ENCODE measurements at regions not wholly inside any gene's neighbourhood (a gene's known extent, or its start where the extent isn't known, plus 50 kb on each side); places are given as distances from the start of the nearest gene placed in this dataset.

- ChIA-PET POLR2A (interaction anchor here (1.2 kb wide), 1 partner anchor 42 kb away, joined by 3 read pairs; no protein-coding TSS in a partner anchor), CTCF (ENCODE audit: unreplicated experiment) (no interaction called here)
- no peak for TF ChIP-seq EZH2phosphoT487 (IDR thresholded peaks at IDR 0.05; ENCODE audit: borderline replicate concordance, low read depth, low read length)
- TF ChIP-seq CTCF (conservative IDR thresholded peaks at IDR 0.05; ENCODE audit: low read length): no peak
- no peaks in the 10 kb centered on the region for H4K20me1 ChIP-seq (ENCODE audit: insufficient read depth, low read length)
- H3K4me2 ChIP-seq (ENCODE audit: low read length): no peak overlapping the region
- peaks cover 21% of the 10 kb centered on the region for H3K4me1 ChIP-seq (ENCODE audit: insufficient read depth, low read length, poor library complexity, severe bottlenecking)
- no peaks in the 10 kb centered on the region for H3K79me2 ChIP-seq (ENCODE audit: insufficient read depth, low read depth, low read length)
- intact Hi-C loops (cut with micrococcal nuclease; ENCODE audit: unreplicated experiment): no loop called here
- H2AFZ ChIP-seq (ENCODE audit: low read length): no peak overlapping the region
- no peak for DNase-seq (ENCODE audit: low spot score)
- no peaks in the 10 kb centered on the region for H3K9me3 ChIP-seq (ENCODE audit: low read length)
- H3K36me3 ChIP-seq (ENCODE audit: insufficient read depth, low read length): no peaks in the 10 kb centered on the region
- H3K4me3 ChIP-seq (ENCODE audit: low read depth, low read length, poor library complexity, severe bottlenecking): no peak overlapping the region
- no peak overlapping the region for H3K27ac ChIP-seq (ENCODE audit: low read depth, low read length, poor library complexity, severe bottlenecking)
- BruUV-seq (replicated peaks): no TSS peak
- no peaks in the 10 kb centered on the region for H3K9me2 ChIP-seq (ENCODE audit: insufficient read depth, low read length)
Measured at GRCh38 chr15:69912116-69912515, 185.6 kb downstream of the TLE3 start.

GRCh38 chr15:69914040-69914439, 183.7 kb downstream of the TLE3 start:
- Histone ChIP-seq H3K79me2 (ENCODE audit: insufficient read depth, low read depth, low read length) (no peaks in the 10 kb centered on the region), H3K4me2 (ENCODE audit: low read length) (no peak overlapping the region), H3K9me2 (ENCODE audit: insufficient read depth, low read length) (no peaks in the 10 kb centered on the region), H3K36me3 (ENCODE audit: insufficient read depth, low read length) (no peaks in the 10 kb centered on the region), H2AFZ (ENCODE audit: low read length) (peak overlapping the region; percentile 82; the same call in 1 of the 2 replicates), H3K4me1 (ENCODE audit: insufficient read depth, low read length, poor library complexity, severe bottlenecking) (peaks cover 19% of the 10 kb centered on the region), H3K27ac (ENCODE audit: low read depth, low read length, poor library complexity, severe bottlenecking) (no peak overlapping the region), H3K4me3 (ENCODE audit: low read depth, low read length, poor library complexity, severe bottlenecking) (no peak overlapping the region), H3K9me3 (ENCODE audit: low read length) (no peaks in the 10 kb centered on the region), H4K20me1 (ENCODE audit: insufficient read depth, low read length) (no peaks in the 10 kb centered on the region)
- no peak for DNase-seq (ENCODE audit: low spot score)
- intact Hi-C loops (cut with micrococcal nuclease; ENCODE audit: unreplicated experiment): no loop called here
- ChIA-PET POLR2A (interaction anchor here (0.7 to 2.3 kb wide), 4 partner anchors 11 to 71 kb away, joined by 3 to 5 read pairs (median 4); no protein-coding TSS in a partner anchor), CTCF (ENCODE audit: unreplicated experiment) (no interaction called here)
- TF ChIP-seq EZH2phosphoT487 (IDR thresholded peaks at IDR 0.05; ENCODE audit: borderline replicate concordance, low read depth, low read length) (no peak), CTCF (conservative IDR thresholded peaks at IDR 0.05; ENCODE audit: low read length) (no peak)
- no TSS peak for BruUV-seq (replicated peaks)

- no peak overlapping the region for H3K4me3 ChIP-seq (ENCODE audit: low read depth, low read length, poor library complexity, severe bottlenecking)
- no peaks in the 10 kb centered on the region for H3K36me3 ChIP-seq (ENCODE audit: insufficient read depth, low read length)
- H3K9me2 ChIP-seq (ENCODE audit: insufficient read depth, low read length): no peaks in the 10 kb centered on the region
- H3K79me2 ChIP-seq (ENCODE audit: insufficient read depth, low read depth, low read length): no peaks in the 10 kb centered on the region
- no peak overlapping the region for H3K27ac ChIP-seq (ENCODE audit: low read depth, low read length, poor library complexity, severe bottlenecking)
- no peaks in the 10 kb centered on the region for H4K20me1 ChIP-seq (ENCODE audit: insufficient read depth, low read length)
- no TSS peak for BruUV-seq (replicated peaks)
- intact Hi-C loops (cut with micrococcal nuclease; ENCODE audit: unreplicated experiment): no loop called here
- H3K9me3 ChIP-seq (ENCODE audit: low read length): no peaks in the 10 kb centered on the region
- TF ChIP-seq CTCF (conservative IDR thresholded peaks at IDR 0.05; ENCODE audit: low read length) (no peak), EZH2phosphoT487 (IDR thresholded peaks at IDR 0.05; ENCODE audit: borderline replicate concordance, low read depth, low read length) (no peak)
- DNase-seq (ENCODE audit: low spot score): peak; percentile 56
- peak overlapping the region; percentile 15 for H3K4me2 ChIP-seq (ENCODE audit: low read length)
- CTCF ChIA-PET (ENCODE audit: unreplicated experiment): no interaction called here
- POLR2A ChIA-PET: interaction anchor here (0.6 to 2.3 kb wide), 5 partner anchors 12 to 157 kb away, joined by 3 to 5 read pairs (median 3); no protein-coding TSS in a partner anchor
- H2AFZ ChIP-seq (ENCODE audit: low read length): peak overlapping the region; percentile 82
- peaks cover 28% of the 10 kb centered on the region for H3K4me1 ChIP-seq (ENCODE audit: insufficient read depth, low read length, poor library complexity, severe bottlenecking)
Measured at GRCh38 chr15:69914960-69915359, 182.8 kb downstream of the TLE3 start.
